ENCODE measurements at regions not wholly inside any gene's neighbourhood (a gene's known extent, or its start where the extent isn't known, plus 50 kb on each side); places are given as distances from the start of the nearest gene placed in this dataset.

DNA sequence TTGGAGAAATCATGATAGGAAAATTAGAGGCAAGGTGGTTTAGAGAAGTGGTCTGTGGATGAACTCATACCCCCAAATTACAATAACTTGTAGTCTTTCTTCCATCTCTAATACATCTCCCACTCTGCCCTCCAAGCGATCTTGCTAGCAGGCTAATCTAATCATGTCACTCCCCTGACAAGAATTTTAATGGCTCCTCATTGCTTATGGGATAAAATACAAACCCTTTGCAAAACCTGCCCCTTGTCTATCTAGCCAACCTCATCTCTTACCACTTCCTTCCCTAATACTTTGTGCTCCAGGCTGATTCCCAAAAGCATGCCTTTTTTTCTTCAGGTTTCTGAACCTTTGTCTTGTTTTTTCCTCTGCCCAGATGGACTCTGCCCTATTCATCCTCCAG lies 71.3 kb upstream of the LRRN2 start:
- ChIA-PET POLR2A (ENCODE audit: partially characterized antibody) (no interaction called here), CTCF (ENCODE audit: partially characterized antibody) (interaction anchor here (2.3 to 2.4 kb wide), 2 partner anchors 10 to 51 kb away, joined by 10 to 30 read pairs; no protein-coding TSS in a partner anchor)
- Histone ChIP-seq H3K4me2 (ENCODE audit: insufficient read depth in 1 of 2, low read depth in 2 of 2, low read length in 2 of 2) (no peak overlapping the region), H3K9ac (replicated peaks in 1 of 4; ENCODE audit: extremely low read depth in 1 of 4, low read depth in 3 of 4, low read length in 3 of 4) (no peak overlapping the region), H2BK5ac (ENCODE audit: low read depth, low read length) (no peak overlapping the region), H3K23me2 (ENCODE audit: low read depth, low read length) (no peaks in the 10 kb centered on the region), H3K4me3 (ENCODE audit: extremely low read depth in 1 of 4, insufficient read depth in 2 of 4, low read depth in 3 of 4, low read length in 4 of 4) (no peak overlapping the region), H3K56ac (replicated peaks; ENCODE audit: insufficient read length, low read depth, low read length) (no peak overlapping the region), H2BK15ac (ENCODE audit: low read length) (no peak overlapping the region), H3K27ac (ENCODE audit: low read depth, low read length) (no peak overlapping the region), H3K27me3 (replicated peaks in 1 of 4; ENCODE audit: control insufficient read depth in 3 of 4, extremely low read depth in 1 of 4, insufficient read depth in 3 of 4, low read length in 3 of 4) (no peaks in the 10 kb centered on the region), H3K23ac (ENCODE audit: insufficient read length) (no peak overlapping the region), H2AK5ac (ENCODE audit: low read depth, low read length) (no peak overlapping the region), H2BK20ac (ENCODE audit: low read length) (no peak overlapping the region), H3K36me3 (ENCODE audit: control insufficient read depth in 2 of 4, insufficient read depth in 4 of 4, low read length in 3 of 4) (no peaks in the 10 kb centered on the region), H2AFZ (ENCODE audit: low read length) (no peak overlapping the region), H4K8ac (ENCODE audit: extremely low read depth, insufficient read depth, low read length) (no peak overlapping the region), H3K4ac (replicated peaks; ENCODE audit: insufficient read length, low read depth, low read length) (no peak overlapping the region), H3K79me1 (ENCODE audit: low read depth, low read length) (no peaks in the 10 kb centered on the region), H2BK12ac (ENCODE audit: low read depth, low read length) (no peak overlapping the region), H3K18ac (ENCODE audit: extremely low read depth, low read length) (no peak overlapping the region), H3K14ac (ENCODE audit: insufficient read length) (no peak overlapping the region), H4K5ac (ENCODE audit: insufficient read length, low read depth, low read length) (no peak overlapping the region), H3K4me1 (replicated peaks in 1 of 4; ENCODE audit: control insufficient read depth in 3 of 4, insufficient read depth in 4 of 4, low read length in 3 of 4) (peaks cover 0 to 3% (median 0%) of the 10 kb centered on the region in 4 experiments; a peak in 3 of 7 replicates), H4K20me1 (replicated peaks in 1 of 2; ENCODE audit: control insufficient read depth in 1 of 2, insufficient read depth in 2 of 2, low read length in 2 of 2) (no peaks in the 10 kb centered on the region), H4K91ac (replicated peaks; ENCODE audit: insufficient read length, low read length) (no peak overlapping the region), H3K9me3 (ENCODE audit: insufficient read depth in 2 of 2, low read depth in 1 of 2, low read length in 1 of 2) (no peaks in the 10 kb centered on the region; a peak in 1 of 4 replicates), H3K79me2 (ENCODE audit: control insufficient read depth in 1 of 2, insufficient read depth in 2 of 2, low read length in 2 of 2) (no peaks in the 10 kb centered on the region), H2BK120ac (replicated peaks; ENCODE audit: low read depth, low read length) (no peak overlapping the region)
- DNase-seq (ENCODE audit: low read depth in 1 of 2, low spot score in 2 of 2) = no peak
- no peak for FAIRE-seq
- WGBS, 2 experiments (ENCODE audit: extremely low coverage in 1 of 2, insufficient coverage in 1 of 2, insufficient read length in 1 of 2, insufficient replicate concordance in 2 of 2, low coverage in 1 of 2, low lambda C conversion rate in 2 of 2, missing lambda C conversion rate in 1 of 2) = 94% methylated on average over 1 of the region's 1 CpG; no CpG with 5 or more reads in 1 of the 2 experiments
- TF ChIP-seq POLR2A (IDR thresholded peaks at IDR 0.05; ENCODE audit: control extremely low read depth in 1 of 2, low read depth in 2 of 2, low read length in 2 of 2) (no peak), SRF (IDR thresholded peaks at IDR 0.05; ENCODE audit: low read depth, low read length) (no peak), SP1 (IDR thresholded peaks at IDR 0.05; ENCODE audit: low read depth, low read length) (no peak), BCL11A (IDR thresholded peaks at IDR 0.05; ENCODE audit: low read depth in 2 of 2, low read length in 2 of 2) (no peak), SUZ12 (IDR thresholded peaks at IDR 0.05; ENCODE audit: low read length) (no peak), SP2 (IDR thresholded peaks at IDR 0.05; ENCODE audit: low read length) (no peak), ZNF274 (IDR thresholded peaks at IDR 0.05; ENCODE audit: borderline replicate concordance, extremely low read depth, low read length) (no peak), RFX5 (IDR thresholded peaks at IDR 0.05; ENCODE audit: borderline replicate concordance, low read depth, low read length) (no peak), NANOG (IDR thresholded peaks at IDR 0.05; ENCODE audit: insufficient read depth, low read depth, low read length, poor library complexity, severe bottlenecking) (no peak), CHD2 (IDR thresholded peaks at IDR 0.05; ENCODE audit: low read length) (no peak), BRCA1 (IDR thresholded peaks at IDR 0.05; ENCODE audit: low read depth, low read length) (no peak)
